ENCODE measurements at regions not wholly inside any gene's neighbourhood (a gene's known extent, or its start where the extent isn't known, plus 50 kb on each side); places are given as distances from the start of the nearest gene placed in this dataset.

DNA sequence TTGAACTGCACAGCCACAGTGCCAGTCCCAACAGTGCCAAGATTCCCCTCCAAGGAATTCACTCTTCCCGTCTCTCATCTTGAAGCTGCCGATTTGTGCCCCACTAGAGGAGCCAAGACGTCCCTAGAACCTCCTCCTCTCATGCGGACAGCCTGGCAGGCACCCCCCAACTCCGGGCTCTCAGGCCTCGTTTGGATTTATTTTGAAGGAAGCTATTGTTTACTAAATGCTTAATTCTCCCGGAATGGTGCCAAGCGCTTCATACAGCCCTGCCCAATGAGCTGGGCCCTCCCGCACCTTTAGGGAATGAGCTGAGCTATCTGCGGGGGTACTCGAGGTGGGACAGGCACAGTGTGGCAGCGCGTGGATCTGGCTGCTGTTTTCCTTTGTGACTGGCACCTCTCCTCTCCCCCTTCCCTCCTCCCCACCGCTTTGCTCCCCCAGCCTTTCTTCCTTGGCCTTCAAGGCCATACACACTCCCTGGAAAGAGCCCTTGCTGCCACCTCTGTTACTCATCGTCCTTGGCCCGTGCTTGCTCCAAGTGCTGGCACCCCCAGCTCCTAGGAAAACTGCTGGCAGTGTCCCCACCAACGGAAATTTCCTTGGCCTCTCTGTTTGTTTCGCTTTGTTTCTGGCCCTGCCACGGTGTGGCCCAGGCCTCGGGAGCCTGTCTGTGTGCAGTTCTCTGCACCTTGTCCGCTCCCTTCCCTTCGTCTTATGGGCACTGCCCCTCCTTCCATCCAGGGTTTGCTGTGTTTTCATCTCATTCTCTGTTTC lies 49.9 kb upstream of the CDR2 start:
- no peak for DNase-seq
- POLR2A ChIA-PET, result no interaction called here
- H3K27ac ChIP-seq (ENCODE audit: insufficient read depth in 1 of 2, low read depth in 1 of 2, low read length in 2 of 2, poor library complexity in 1 of 2, severe bottlenecking in 2 of 2), result no peak overlapping the region
- WGBS (ENCODE audit: insufficient coverage), result 99% methylated on average over 22 of the region's 22 CpGs
- H3K4me1 ChIP-seq (ENCODE audit: control extremely low read depth in 1 of 4, control insufficient read depth in 4 of 4, insufficient read depth in 4 of 4, low read length in 3 of 4), result no peaks in the 10 kb centered on the region
- peaks cover 0 to 2% (median 0%) of the 10 kb centered on the region in 5 experiments for H3K9me3 ChIP-seq (ENCODE audit: control extremely low read depth in 1 of 5, control insufficient read depth in 4 of 5, insufficient read depth in 2 of 5, low read depth in 1 of 5, low read length in 4 of 5)
- CTCF ChIA-PET, result no interaction called here
- no peaks in the 10 kb centered on the region for H3K27me3 ChIP-seq (replicated peaks in 2 of 5; ENCODE audit: control insufficient read depth in 4 of 5, insufficient read depth in 5 of 5, low read length in 4 of 5)
- peaks cover 7 to 52% (median 28%) of the 10 kb centered on the region in 4 experiments for H3K36me3 ChIP-seq (ENCODE audit: control insufficient read depth in 4 of 4, insufficient read depth in 4 of 4, low read length in 3 of 4)
- H3K4me3 ChIP-seq (ENCODE audit: control insufficient read depth in 1 of 7, extremely low read depth in 1 of 7, insufficient read depth in 4 of 7, low read depth in 2 of 7, low read length in 6 of 7), result no peak overlapping the region
